Effector memory CD4-positive, alpha-beta T cell (primary cell): ENCODE measurements at regions not wholly inside any gene's neighbourhood (a gene's known extent, or its start where the extent isn't known, plus 50 kb on each side); places are given as distances from the start of the nearest gene placed in this dataset.
A peak's percentile ranks its signal among the peaks of the same experiment; 100 is the strongest.

Source experiments
- DNase-seq, 3 donors: peaks; one replicate each; pipeline ENCODE4 v3.0.0-alpha.2; 2020
- H3K27ac ChIP-seq: 2 replicates; pipeline ENCODE4 v1.7.0; 2013; ENCODE audit warnings: mild to moderate bottlenecking, low read length, moderate library complexity; ENCODE audit not compliant: insufficient read depth, poor library complexity, severe bottlenecking
- H3K27me3 ChIP-seq: replicated peaks from 2 replicates; pipeline ENCODE4 v1.7.0; 2013; ENCODE audit warnings: mild to moderate bottlenecking, low read length; ENCODE audit not compliant: insufficient read depth, control insufficient read depth, poor library complexity, severe bottlenecking
- H3K36me3 ChIP-seq: 2 replicates; pipeline ENCODE4 v1.7.0; 2013; ENCODE audit warnings: mild to moderate bottlenecking, low read length, moderate library complexity; ENCODE audit not compliant: control insufficient read depth, insufficient read depth
- H3K4me1 ChIP-seq: 2 replicates; pipeline ENCODE4 v1.7.0; 2013; ENCODE audit warnings: low read length, mild to moderate bottlenecking; ENCODE audit not compliant: control insufficient read depth, insufficient read depth, poor library complexity, severe bottlenecking
- H3K4me3 ChIP-seq: 2 replicates; pipeline ENCODE4 v1.7.0; 2013; ENCODE audit warnings: low read length, low read depth, mild to moderate bottlenecking; ENCODE audit not compliant: insufficient read depth, poor library complexity, severe bottlenecking
- H3K9me3 ChIP-seq: 2 replicates; pipeline ENCODE4 v1.7.0; 2013; ENCODE audit warnings: mild to moderate bottlenecking, low read length, moderate library complexity; ENCODE audit not compliant: control insufficient read depth

- H3K36me3 ChIP-seq = no peaks in the 10 kb centered on the region
- DNase-seq = peak; percentile 39 to 55 (median 41)
- H3K27me3 ChIP-seq = no peaks in the 10 kb centered on the region
- no peak overlapping the region for H3K27ac ChIP-seq
- H3K4me1 ChIP-seq = no peaks in the 10 kb centered on the region
- peak overlapping the region; percentile 16 for H3K4me3 ChIP-seq
- no peaks in the 10 kb centered on the region for H3K9me3 ChIP-seq
Observed at GRCh38 chr12:89019439-89020120, 332.7 kb downstream of the DUSP6 start.

- peak in 1 of 3 donors; percentile 8 for DNase-seq
- H3K27me3 ChIP-seq = no peaks in the 10 kb centered on the region
- no peaks in the 10 kb centered on the region for H3K9me3 ChIP-seq
- H3K36me3 ChIP-seq = no peaks in the 10 kb centered on the region
- no peak overlapping the region for H3K27ac ChIP-seq
- H3K4me1 ChIP-seq = no peaks in the 10 kb centered on the region
- H3K4me3 ChIP-seq = no peak overlapping the region
Observed at GRCh38 chr12:89016970-89017778, 335.1 kb downstream of the DUSP6 start.

- no peak for DNase-seq
Observed at GRCh38 chr12:89015419-89015818, 336.9 kb downstream of the DUSP6 start.

GRCh38 chr12:88998421-88998820 lies 353.9 kb downstream of the DUSP6 start:
- H3K36me3 ChIP-seq = no peaks in the 10 kb centered on the region
- no peak overlapping the region for H3K4me3 ChIP-seq
- no peaks in the 10 kb centered on the region for H3K27me3 ChIP-seq
- H3K27ac ChIP-seq = no peak overlapping the region
- no peak for DNase-seq
- H3K4me1 ChIP-seq = no peaks in the 10 kb centered on the region
- H3K9me3 ChIP-seq = no peaks in the 10 kb centered on the region

More at GRCh38 chr12:89015419-89015818, 336.9 kb downstream of the DUSP6 start:
- H3K9me3 ChIP-seq = no peaks in the 10 kb centered on the region
- no peaks in the 10 kb centered on the region for H3K27me3 ChIP-seq
- no peaks in the 10 kb centered on the region for H3K36me3 ChIP-seq
- H3K27ac ChIP-seq = no peak overlapping the region
- no peaks in the 10 kb centered on the region for H3K4me1 ChIP-seq
- no peak overlapping the region for H3K4me3 ChIP-seq

GRCh38 chr12:88996200-88996788 lies 356.0 kb downstream of the DUSP6 start:
- no peaks in the 10 kb centered on the region for H3K27me3 ChIP-seq
- no peak overlapping the region for H3K27ac ChIP-seq
- H3K36me3 ChIP-seq = no peaks in the 10 kb centered on the region
- H3K9me3 ChIP-seq = no peaks in the 10 kb centered on the region
- H3K4me3 ChIP-seq = no peak overlapping the region
- H3K4me1 ChIP-seq = no peaks in the 10 kb centered on the region
- DNase-seq = no peak

GRCh38 chr12:88994971-88995370 lies 357.3 kb downstream of the DUSP6 start:
- H3K4me1 ChIP-seq = no peaks in the 10 kb centered on the region
- H3K27ac ChIP-seq = no peak overlapping the region
- no peaks in the 10 kb centered on the region for H3K9me3 ChIP-seq
- no peaks in the 10 kb centered on the region for H3K36me3 ChIP-seq
- no peak for DNase-seq
- H3K4me3 ChIP-seq = no peak overlapping the region
- no peaks in the 10 kb centered on the region for H3K27me3 ChIP-seq

- H3K4me3 ChIP-seq = no peak overlapping the region
- no peaks in the 10 kb centered on the region for H3K9me3 ChIP-seq
- H3K4me1 ChIP-seq = no peaks in the 10 kb centered on the region
- no peak for DNase-seq
- no peaks in the 10 kb centered on the region for H3K27me3 ChIP-seq
- H3K27ac ChIP-seq = no peak overlapping the region
- no peaks in the 10 kb centered on the region for H3K36me3 ChIP-seq
Observed at GRCh38 chr12:88994537-88994936, 357.8 kb downstream of the DUSP6 start.

GRCh38 chr12:88993651-88994050 lies 358.6 kb downstream of the DUSP6 start:
- Histone ChIP-seq H3K4me1 (no peaks in the 10 kb centered on the region), H3K9me3 (no peaks in the 10 kb centered on the region), H3K27ac (no peak overlapping the region), H3K36me3 (no peaks in the 10 kb centered on the region), H3K27me3 (no peaks in the 10 kb centered on the region), H3K4me3 (no peak overlapping the region)
- no peak for DNase-seq

- H3K9me3 ChIP-seq = no peaks in the 10 kb centered on the region
- no peak for DNase-seq
- no peaks in the 10 kb centered on the region for H3K27me3 ChIP-seq
- H3K27ac ChIP-seq = no peak overlapping the region
- no peaks in the 10 kb centered on the region for H3K36me3 ChIP-seq
- no peak overlapping the region for H3K4me3 ChIP-seq
- H3K4me1 ChIP-seq = no peaks in the 10 kb centered on the region
Observed at GRCh38 chr12:88986056-88986455, 366.2 kb downstream of the DUSP6 start.

GRCh38 chr12:88985631-88986030 lies 366.7 kb downstream of the DUSP6 start:
- no peaks in the 10 kb centered on the region for H3K4me1 ChIP-seq
- H3K4me3 ChIP-seq = no peak overlapping the region
- no peaks in the 10 kb centered on the region for H3K9me3 ChIP-seq
- H3K27ac ChIP-seq = no peak overlapping the region
- no peak for DNase-seq
- no peaks in the 10 kb centered on the region for H3K36me3 ChIP-seq
- H3K27me3 ChIP-seq = no peaks in the 10 kb centered on the region
